ENCODE measurements at regions not wholly inside any gene's neighbourhood (a gene's known extent, or its start where the extent isn't known, plus 50 kb on each side); places are given as distances from the start of the nearest gene placed in this dataset.

- TF ChIP-seq, protein P1, sequence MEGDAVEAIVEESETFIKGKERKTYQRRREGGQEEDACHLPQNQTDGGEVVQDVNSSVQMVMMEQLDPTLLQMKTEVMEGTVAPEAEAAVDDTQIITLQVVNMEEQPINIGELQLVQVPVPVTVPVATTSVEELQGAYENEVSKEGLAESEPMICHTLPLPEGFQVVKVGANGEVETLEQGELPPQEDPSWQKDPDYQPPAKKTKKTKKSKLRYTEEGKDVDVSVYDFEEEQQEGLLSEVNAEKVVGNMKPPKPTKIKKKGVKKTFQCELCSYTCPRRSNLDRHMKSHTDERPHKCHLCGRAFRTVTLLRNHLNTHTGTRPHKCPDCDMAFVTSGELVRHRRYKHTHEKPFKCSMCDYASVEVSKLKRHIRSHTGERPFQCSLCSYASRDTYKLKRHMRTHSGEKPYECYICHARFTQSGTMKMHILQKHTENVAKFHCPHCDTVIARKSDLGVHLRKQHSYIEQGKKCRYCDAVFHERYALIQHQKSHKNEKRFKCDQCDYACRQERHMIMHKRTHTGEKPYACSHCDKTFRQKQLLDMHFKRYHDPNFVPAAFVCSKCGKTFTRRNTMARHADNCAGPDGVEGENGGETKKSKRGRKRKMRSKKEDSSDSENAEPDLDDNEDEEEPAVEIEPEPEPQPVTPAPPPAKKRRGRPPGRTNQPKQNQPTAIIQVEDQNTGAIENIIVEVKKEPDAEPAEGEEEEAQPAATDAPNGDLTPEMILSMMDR (optimal IDR thresholded peaks at IDR 0.05 in 1 of 3, IDR thresholded peaks at IDR 0.05 in 1 of 3, conservative IDR thresholded peaks at IDR 0.05 in 1 of 3; ENCODE audit: extremely low read depth in 1 of 3, insufficient read depth in 2 of 3, low read length in 3 of 3) = no peak
- no peak for TF ChIP-seq EZH2 (IDR thresholded peaks at IDR 0.05; ENCODE audit: low read length)
Measured at GRCh38 chr18:63062246-63062645, 257.3 kb downstream of the BCL2 start.

Measured in keratinocyte (primary cell).